KOPT-K1 (cell line): ENCODE measurements at regions not wholly inside any gene's neighbourhood (a gene's known extent, or its start where the extent isn't known, plus 50 kb on each side); places are given as distances from the start of the nearest gene placed in this dataset.

ENCODE experiments used
- H3K27ac ChIP-seq: fragments of 200-600 bp; sonication (generic); 2 replicates; pipeline ENCODE4 v1.5.1; 2016; ENCODE audit warnings: antibody characterized with exemption, mild to moderate bottlenecking, low read depth, low read length; ENCODE audit not compliant: poor library complexity, severe bottlenecking
- H3K36me3 ChIP-seq: fragments of 200-600 bp; sonication (generic); 2 replicates; pipeline ENCODE4 v1.5.1; 2017; ENCODE audit warnings: antibody characterized with exemption, mild to moderate bottlenecking, low read length, moderate library complexity; ENCODE audit not compliant: insufficient read depth
- H3K9me3 ChIP-seq: fragments of 200-600 bp; sonication (generic); 2 replicates; pipeline ENCODE4 v1.5.1; 2017; ENCODE audit warnings: antibody characterized with exemption, low read length, mild to moderate bottlenecking; ENCODE audit not compliant: insufficient read depth, poor library complexity, severe bottlenecking

DNA sequence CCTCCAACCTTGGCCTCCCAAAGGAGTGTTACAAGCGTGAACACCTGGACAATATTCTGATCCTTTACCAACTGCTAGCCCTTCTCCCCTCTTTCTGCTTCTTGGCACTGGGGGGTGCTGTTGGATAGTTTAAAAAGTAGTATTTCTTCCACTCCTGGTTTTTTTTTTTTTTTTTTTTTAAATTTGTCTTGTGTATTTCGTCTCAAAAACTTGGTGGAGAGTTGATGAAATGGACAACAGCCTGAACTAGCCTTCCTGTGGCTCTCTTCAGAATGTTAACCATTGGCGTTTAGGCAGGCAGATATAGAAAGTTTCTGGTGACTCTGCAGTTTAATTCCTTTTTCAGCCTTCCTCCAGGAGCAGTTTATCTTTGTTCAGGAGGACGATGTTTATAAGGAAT, 69.7 kb upstream of the USP24 start:
- H3K27ac ChIP-seq, result no peak overlapping the region
- no peaks in the 10 kb centered on the region for H3K9me3 ChIP-seq

DNA sequence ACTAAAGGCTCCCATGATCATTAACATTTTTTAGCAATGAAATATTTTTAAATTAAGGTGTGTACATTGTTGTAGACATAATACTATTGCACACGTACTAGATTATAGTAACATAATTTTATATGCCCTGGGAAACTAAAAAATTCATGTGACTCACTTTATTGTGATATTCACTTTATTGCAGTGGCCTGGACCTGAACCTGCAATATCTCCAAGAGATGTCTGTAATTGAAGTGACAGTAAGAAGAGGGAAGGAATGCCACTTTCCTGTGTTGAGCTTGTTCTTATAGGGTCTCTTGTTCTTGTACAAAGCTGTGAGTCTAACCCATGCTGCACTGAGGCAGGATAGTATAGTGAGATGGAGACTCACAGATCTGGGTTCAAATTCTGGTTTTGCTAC, 66.9 kb upstream of the USP24 start:
- Histone ChIP-seq H3K9me3 (no peaks in the 10 kb centered on the region), H3K27ac (no peak overlapping the region), H3K36me3 (no peaks in the 10 kb centered on the region)

More for the DNA sequence above, 69.7 kb upstream of the USP24 start:
- no peaks in the 10 kb centered on the region for H3K36me3 ChIP-seq

- no peaks in the 10 kb centered on the region for H3K36me3 ChIP-seq
- no peak overlapping the region for H3K27ac ChIP-seq
- H3K9me3 ChIP-seq, result no peaks in the 10 kb centered on the region
Measured at GRCh38 chr1:55280731-55281130, 65.6 kb upstream of the USP24 start.

DNA sequence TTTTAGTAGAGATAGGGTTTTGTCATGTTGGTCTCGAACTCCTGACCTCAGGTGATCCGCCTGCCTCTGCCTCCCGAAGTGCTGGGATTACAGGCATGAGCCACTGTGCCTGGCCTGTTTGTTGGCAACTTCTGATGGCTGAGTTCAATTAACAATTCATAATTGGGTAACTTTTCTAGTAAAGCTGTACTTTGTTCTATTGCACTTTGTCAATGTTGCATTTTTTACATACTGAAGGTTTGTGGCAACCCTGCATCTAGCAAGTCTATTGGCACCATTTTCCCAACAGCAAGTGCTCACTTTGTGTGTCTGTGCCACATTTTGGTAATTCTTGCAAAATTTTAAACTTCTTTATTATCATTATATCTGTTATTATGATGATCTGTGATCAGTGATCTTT, 64.5 kb upstream of the USP24 start:
- Histone ChIP-seq H3K9me3 (no peaks in the 10 kb centered on the region), H3K36me3 (no peaks in the 10 kb centered on the region), H3K27ac (no peak overlapping the region)

- no peaks in the 10 kb centered on the region for H3K36me3 ChIP-seq
- H3K9me3 ChIP-seq, result no peaks in the 10 kb centered on the region
- no peak overlapping the region for H3K27ac ChIP-seq
Measured at GRCh38 chr1:55278378-55278777, 63.2 kb upstream of the USP24 start.

DNA sequence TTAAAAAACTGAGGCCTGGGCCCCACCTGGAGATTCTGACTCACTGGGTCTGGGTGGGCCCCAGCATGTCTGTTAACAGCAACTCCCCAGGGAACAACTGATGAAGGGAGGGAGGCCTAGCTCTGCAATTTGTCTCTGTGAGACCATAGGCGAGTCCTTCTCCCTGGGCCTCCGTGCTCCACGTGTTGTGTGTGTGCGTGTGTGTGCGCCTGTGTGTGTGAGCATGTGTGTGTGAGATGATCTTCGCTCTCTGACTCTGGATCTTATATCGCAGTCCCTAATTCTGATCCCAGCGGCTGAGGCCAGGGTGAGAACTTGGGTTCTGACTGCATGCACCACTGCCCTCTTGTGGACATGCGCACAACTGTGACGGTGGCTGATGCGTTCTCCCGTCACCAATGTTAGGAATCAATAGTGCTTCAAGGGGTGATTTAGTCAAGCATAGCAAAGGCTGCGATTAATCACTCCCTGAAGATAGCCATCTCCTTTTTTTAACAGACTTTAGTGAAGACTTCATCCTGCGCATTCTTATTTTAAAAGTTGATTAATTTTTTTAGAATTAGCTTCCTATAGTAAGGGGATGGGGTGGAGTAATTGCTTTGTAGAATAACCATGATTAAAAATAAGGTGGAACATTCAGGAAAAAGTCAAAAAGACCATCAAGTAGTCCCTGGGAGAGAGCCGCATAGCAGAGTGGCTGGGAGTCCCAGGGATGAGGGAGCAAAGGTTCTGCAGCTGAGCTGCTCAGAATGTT, 62.4 kb upstream of the USP24 start:
- Histone ChIP-seq H3K27ac (no peak overlapping the region), H3K9me3 (no peaks in the 10 kb centered on the region), H3K36me3 (no peaks in the 10 kb centered on the region)

DNA sequence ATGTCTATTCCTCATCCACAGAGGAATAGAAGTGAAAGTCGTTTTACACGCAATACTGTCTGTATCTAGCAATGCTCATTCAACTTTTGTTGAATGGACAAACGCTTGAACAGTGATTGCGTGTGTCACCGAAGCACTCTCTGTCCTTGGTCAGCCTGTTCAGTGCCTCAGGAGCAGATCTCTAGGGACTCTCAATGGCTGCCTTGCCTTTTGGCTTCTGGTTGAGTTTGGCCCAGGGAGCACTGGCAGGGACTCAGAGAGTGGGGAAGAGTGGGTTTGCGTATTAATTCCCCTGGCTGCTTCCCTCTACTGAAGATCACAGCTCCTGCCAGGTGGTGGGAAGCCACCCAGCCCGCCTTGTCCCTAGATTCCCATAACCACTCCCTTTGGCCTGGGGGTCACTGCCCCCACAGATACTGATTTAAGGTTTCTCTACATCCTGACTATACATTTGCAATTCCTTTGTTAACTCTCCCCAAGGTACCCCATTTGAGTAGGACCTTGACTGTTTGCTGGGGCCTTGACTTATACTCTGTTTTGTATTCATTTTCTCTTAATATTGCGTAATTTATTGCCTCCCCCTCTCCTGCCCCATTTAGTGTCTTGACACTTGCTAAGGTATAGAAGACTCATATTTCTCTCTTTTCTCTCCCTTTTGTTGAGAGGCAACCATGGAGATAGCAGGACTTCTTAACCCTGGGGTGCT, 61.7 kb upstream of the USP24 start:
- Histone ChIP-seq H3K27ac (no peak overlapping the region), H3K9me3 (no peaks in the 10 kb centered on the region), H3K36me3 (no peaks in the 10 kb centered on the region)

DNA sequence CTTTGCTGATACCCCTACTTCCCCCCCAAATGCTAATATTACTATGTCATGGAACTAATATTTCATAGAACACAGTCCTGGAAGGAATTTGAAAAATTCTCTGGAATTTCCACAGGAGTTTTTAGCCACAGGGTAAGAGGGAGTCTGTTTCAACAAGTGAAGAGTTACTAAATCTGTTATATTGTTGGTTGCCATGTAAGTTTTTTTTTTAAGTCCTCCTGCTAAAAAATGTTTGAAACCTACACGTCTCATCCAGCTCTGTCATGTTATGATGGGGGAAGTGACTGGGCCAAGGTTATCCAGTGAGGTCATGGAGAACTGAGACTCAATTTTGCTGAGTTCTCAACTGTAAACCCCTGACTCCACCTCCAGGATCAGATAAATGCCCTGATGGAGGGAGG, 60.8 kb upstream of the USP24 start:
- H3K27ac ChIP-seq, result no peak overlapping the region
- no peaks in the 10 kb centered on the region for H3K36me3 ChIP-seq

DNA sequence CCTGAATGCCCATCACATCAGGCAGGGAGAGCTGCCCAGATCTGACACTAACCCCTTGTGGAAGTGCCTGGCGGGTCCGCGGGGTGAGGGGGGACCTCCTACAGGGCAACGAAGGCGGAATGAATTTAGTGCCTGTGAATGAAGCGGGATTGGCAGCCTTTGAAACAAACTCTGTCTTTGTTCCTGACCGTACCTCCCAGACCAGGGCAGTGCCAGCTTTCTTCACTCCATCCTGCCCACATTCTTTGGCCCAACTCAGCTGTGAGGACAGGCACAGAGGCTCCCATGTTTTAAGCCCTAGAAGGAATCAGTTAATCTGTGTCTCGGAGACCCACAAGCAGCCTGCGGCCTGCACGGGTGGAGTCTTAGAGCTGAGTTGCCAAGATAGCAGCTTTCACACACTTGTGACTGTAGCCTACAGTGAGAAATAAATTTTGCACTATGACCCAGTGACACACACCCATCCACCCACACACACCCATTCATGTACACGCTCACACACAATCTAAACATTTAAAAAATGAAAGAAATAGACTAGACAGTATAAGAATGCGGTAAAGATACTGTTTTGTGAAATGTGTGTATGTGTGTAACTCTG, 60.1 kb upstream of the USP24 start:
- no peaks in the 10 kb centered on the region for H3K36me3 ChIP-seq
- no peaks in the 10 kb centered on the region for H3K9me3 ChIP-seq
- no peak overlapping the region for H3K27ac ChIP-seq

More for the DNA sequence above, 60.8 kb upstream of the USP24 start:
- no peaks in the 10 kb centered on the region for H3K9me3 ChIP-seq

DNA sequence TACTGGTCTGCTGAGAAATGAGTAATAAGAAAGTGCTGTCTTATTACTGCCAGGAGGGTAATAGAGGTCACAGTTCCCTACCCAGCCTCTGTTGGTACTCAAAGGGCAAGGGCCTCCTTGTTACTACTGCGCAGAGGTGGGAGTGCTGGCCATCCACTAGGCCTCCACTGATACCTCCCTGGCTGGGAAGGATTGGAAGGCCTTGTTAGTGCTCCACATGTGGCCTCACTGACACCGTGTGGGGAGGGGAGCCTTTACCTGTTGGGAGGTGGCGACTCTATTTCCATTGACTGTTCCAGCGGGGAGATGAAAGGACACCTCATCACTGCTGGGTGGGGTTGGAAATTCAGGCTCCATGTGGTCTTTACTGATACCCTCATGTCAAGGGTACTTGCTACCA, 57.8 kb upstream of the USP24 start:
- Histone ChIP-seq H3K9me3 (no peaks in the 10 kb centered on the region), H3K27ac (no peak overlapping the region), H3K36me3 (no peaks in the 10 kb centered on the region)
